DOHH2 (cell line): ENCODE measurements at regions not wholly inside any gene's neighbourhood (a gene's known extent, or its start where the extent isn't known, plus 50 kb on each side); places are given as distances from the start of the nearest gene placed in this dataset.
"Not testable (repeated sequence)": the region's sequence is repeated elsewhere in the genome, so short reads cannot be mapped to it uniquely, and the experiment has no call there.

ENCODE experiments used
- H3F3A ChIP-seq: fragments of 200-600 bp; sonication (generic), shearing (Covaris generic); 2 replicates; pipeline ENCODE4 v1.6.0; 2016; ENCODE audit warnings: antibody characterized with exemption, mild to moderate bottlenecking; ENCODE audit not compliant: control insufficient read depth, insufficient read depth
- H3K27ac ChIP-seq: fragments of 200-600 bp; sonication (generic); 2 replicates; pipeline ENCODE4 v1.5.1; 2014; ENCODE audit warnings: low read depth, mild to moderate bottlenecking, low read length, moderate library complexity
- H3K27me3 ChIP-seq: fragments of 200-600 bp; sonication (generic); 2 replicates; pipeline ENCODE4 v1.6.1; 2014; ENCODE audit warnings: mild to moderate bottlenecking, low read length, mixed read lengths; ENCODE audit not compliant: control insufficient read depth
- H3K36me3 ChIP-seq: fragments of 200-600 bp; sonication (generic); 2 replicates; pipeline ENCODE4 v1.6.1; 2014; ENCODE audit warnings: mild to moderate bottlenecking, low read length, moderate library complexity, mixed read lengths; ENCODE audit not compliant: control insufficient read depth
- H3K4me1 ChIP-seq: fragments of 200-600 bp; sonication (generic); 2 replicates; pipeline ENCODE4 v1.6.1; 2014; ENCODE audit warnings: mild to moderate bottlenecking, low read length, mixed read lengths; ENCODE audit not compliant: control insufficient read depth
- H3K4me2 ChIP-seq: fragments of 200-600 bp; sonication (generic); 2 replicates; pipeline ENCODE4 v1.6.0; 2014; ENCODE audit warnings: mild to moderate bottlenecking, low read length, moderate library complexity
- H3K4me3 ChIP-seq: fragments of 200-600 bp; sonication (generic); 2 replicates; pipeline ENCODE4 v1.5.1; 2014; ENCODE audit warnings: mild to moderate bottlenecking, low read length, mixed read lengths
- H3K79me2 ChIP-seq: fragments of 200-600 bp; sonication (generic); 2 replicates; pipeline ENCODE4 v1.6.1; 2014; ENCODE audit warnings: mild to moderate bottlenecking, low read length, mixed read lengths; ENCODE audit not compliant: control insufficient read depth
- H3K9me2 ChIP-seq: fragments of 200-600 bp; sonication (generic); replicated peaks from 2 replicates; pipeline ENCODE4 v1.6.1; 2014; ENCODE audit warnings: mild to moderate bottlenecking, low read length, mixed read lengths; ENCODE audit not compliant: control insufficient read depth
- H3K9me3 ChIP-seq: fragments of 200-600 bp; sonication (generic); 2 replicates; pipeline ENCODE4 v1.6.1; 2014; ENCODE audit warnings: antibody characterized with exemption, low read length, mixed read lengths; ENCODE audit not compliant: control insufficient read depth, insufficient read depth
- H4K20me1 ChIP-seq: fragments of 200-600 bp; sonication (generic); 2 replicates; pipeline ENCODE4 v1.6.0; 2014; ENCODE audit warnings: low read depth, mild to moderate bottlenecking, antibody characterized with exemption, low read length, moderate library complexity; ENCODE audit not compliant: control insufficient read depth, insufficient read depth
- CTCF ChIP-seq: fragments of 200-600 bp; sonication (generic); IDR thresholded peaks from one replicate; pipeline ENCODE4 v1.5.1; 2014; ENCODE audit warnings: antibody characterized with exemption, mild to moderate bottlenecking, low read depth, low read length; ENCODE audit not compliant: poor library complexity, severe bottlenecking
- EZH2phosphoT487 ChIP-seq: fragments of 200-600 bp; sonication (generic); IDR thresholded peaks from 2 replicates; pipeline ENCODE4 v1.6.1; 2017; ENCODE audit warnings: borderline replicate concordance, mild to moderate bottlenecking, antibody characterized with exemption, low read length, moderate library complexity, mixed read lengths

DNA sequence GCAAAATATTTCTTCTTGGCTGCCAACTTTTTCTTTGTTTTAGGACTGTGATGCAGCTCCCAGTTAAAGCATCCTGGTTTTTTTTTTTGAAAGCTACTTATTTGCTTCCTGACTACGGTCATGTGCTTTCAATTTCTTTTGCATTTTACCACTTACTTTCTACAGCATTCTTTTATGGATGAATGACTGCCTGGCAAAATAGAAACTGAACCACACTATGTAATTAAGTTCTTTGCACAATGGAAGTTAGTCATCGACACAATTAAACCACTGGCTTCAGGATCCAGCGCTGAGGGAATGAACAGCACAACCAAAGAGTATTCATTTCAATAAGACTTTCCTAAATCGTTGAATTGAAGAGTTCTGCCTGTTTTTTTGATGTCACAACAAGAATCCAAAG, 82.2 kb upstream of the EPHA3 start:
- no peak for TF ChIP-seq EZH2phosphoT487
- TF ChIP-seq CTCF, result no peak
- no peaks in the 10 kb centered on the region for H3K4me1 ChIP-seq
- H3F3A ChIP-seq, result no peaks in the 10 kb centered on the region
- no peak overlapping the region for H3K4me3 ChIP-seq
- H3K9me3 ChIP-seq, result no peaks in the 10 kb centered on the region
- no peaks in the 10 kb centered on the region for H4K20me1 ChIP-seq
- no peak overlapping the region for H3K4me2 ChIP-seq
- no peaks in the 10 kb centered on the region for H3K36me3 ChIP-seq
- H3K27ac ChIP-seq, result no peak overlapping the region
- no peaks in the 10 kb centered on the region for H3K79me2 ChIP-seq
- H3K27me3 ChIP-seq, result no peaks in the 10 kb centered on the region
- no peaks in the 10 kb centered on the region for H3K9me2 ChIP-seq

DNA sequence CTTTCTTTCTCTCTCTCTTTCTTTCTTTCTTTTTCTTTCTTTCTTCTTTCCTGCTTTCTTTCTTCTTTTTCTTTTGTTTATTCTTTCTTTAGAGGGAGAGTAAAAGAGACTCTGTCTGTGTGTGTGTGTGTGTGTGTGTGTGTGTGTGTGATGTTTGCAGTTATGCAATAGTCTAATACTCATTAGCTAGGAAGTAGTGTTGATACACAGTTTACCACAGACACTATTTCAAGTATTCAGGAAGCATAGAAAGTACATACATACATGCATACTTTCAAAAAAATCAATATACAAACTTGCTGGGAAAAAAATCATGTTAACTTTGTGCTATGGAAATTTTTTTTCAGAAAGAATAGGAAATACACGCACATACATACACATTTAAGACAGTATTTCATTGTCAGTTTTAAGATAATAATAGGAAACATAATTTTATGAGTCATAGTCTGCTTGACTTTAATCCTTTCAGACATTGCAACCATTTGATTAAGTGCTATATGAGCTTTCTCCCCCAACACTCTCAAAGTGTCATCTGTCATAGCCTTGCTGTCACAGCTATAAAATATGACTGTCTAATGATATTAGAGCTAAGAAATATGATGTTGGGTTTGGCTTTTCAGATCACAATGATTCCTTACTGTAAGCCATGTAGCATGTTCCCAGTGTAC, 74.9 kb upstream of the EPHA3 start:
- H3K9me3 ChIP-seq, result no peaks in the 10 kb centered on the region
- no peaks in the 10 kb centered on the region for H3K36me3 ChIP-seq
- no peaks in the 10 kb centered on the region for H3K4me1 ChIP-seq
- H3K79me2 ChIP-seq, result no peaks in the 10 kb centered on the region
- H3K4me3 ChIP-seq, result no peak overlapping the region
- no peaks in the 10 kb centered on the region for H4K20me1 ChIP-seq
- no peaks in the 10 kb centered on the region for H3K9me2 ChIP-seq
- H3K27ac ChIP-seq, result no peak overlapping the region
- no peak overlapping the region for H3K4me2 ChIP-seq
- no peaks in the 10 kb centered on the region for H3F3A ChIP-seq
- H3K27me3 ChIP-seq, result no peaks in the 10 kb centered on the region
- TF ChIP-seq CTCF, result no peak
- no peak for TF ChIP-seq EZH2phosphoT487

DNA sequence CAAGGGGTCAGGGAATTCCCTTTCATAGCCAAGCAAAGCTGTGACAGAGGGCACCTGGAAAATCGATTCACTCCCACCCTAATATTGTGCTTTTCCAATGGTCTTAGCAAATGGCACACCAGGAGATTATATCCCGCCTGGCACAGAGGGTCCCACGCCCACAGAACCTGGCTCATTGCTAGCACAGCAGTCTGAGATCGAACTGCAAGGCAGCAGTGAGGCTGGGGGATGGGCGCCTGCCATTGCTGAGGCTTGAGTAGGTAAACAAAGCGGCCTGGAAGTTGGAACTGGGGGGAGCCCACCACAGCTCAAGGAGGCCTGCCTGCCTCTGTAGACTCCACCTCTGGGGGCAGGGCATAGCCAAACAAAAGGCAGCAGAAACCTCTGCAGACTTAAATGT, 72.7 kb upstream of the EPHA3 start:
- not testable (repeated sequence) for H3F3A ChIP-seq, H4K20me1 ChIP-seq, H3K79me2 ChIP-seq

GRCh38 chr3:89038869-89039268, 68.6 kb upstream of the EPHA3 start:
- Histone ChIP-seq H3K4me3 (no peak overlapping the region), H3K36me3 (no peaks in the 10 kb centered on the region), H3F3A (no peaks in the 10 kb centered on the region), H3K27me3 (no peaks in the 10 kb centered on the region), H3K9me2 (no peaks in the 10 kb centered on the region), H3K79me2 (no peaks in the 10 kb centered on the region), H4K20me1 (no peaks in the 10 kb centered on the region), H3K4me2 (no peak overlapping the region), H3K4me1 (no peaks in the 10 kb centered on the region), H3K9me3 (no peaks in the 10 kb centered on the region), H3K27ac (no peak overlapping the region)
- TF ChIP-seq CTCF (no peak), EZH2phosphoT487 (no peak)

More for the DNA sequence above, 72.7 kb upstream of the EPHA3 start:
- H3K9me2 ChIP-seq, H3K36me3 ChIP-seq, H3K9me3 ChIP-seq, H3K4me1 ChIP-seq, H3K4me3 ChIP-seq, H3K27me3 ChIP-seq, H3K4me2 ChIP-seq, H3K27ac ChIP-seq: not testable (repeated sequence)
